WTC11 (cell line): ENCODE measurements at regions not wholly inside any gene's neighbourhood (a gene's known extent, or its start where the extent isn't known, plus 50 kb on each side); places are given as distances from the start of the nearest gene placed in this dataset.

Experiments used
- ATAC-seq: fragments of 200-7000 bp; cut with Tn5 transposase; 2 replicates; pipeline ENCODE4 v1.10.0; 2021; ENCODE audit warnings: mild to moderate bottlenecking, moderate library complexity
- CTCF ChIA-PET: fragments of 300-600 bp; sonication (Branson Sonifier 250); formaldehyde crosslinking; loops from one replicate; lab custom pipeline; 2021; ENCODE audit warnings: antibody characterized with exemption; lab: Charles Lee
- POLR2A ChIA-PET: fragments of 350-600 bp; sonication (Branson Sonifier 250); formaldehyde crosslinking; loops from one replicate; lab custom pipeline; 2021; ENCODE audit warnings: antibody characterized with exemption; lab: Charles Lee
- DNase-seq: peaks from one replicate; pipeline ENCODE4 v3.0.0; 2021; ENCODE audit warnings: low spot score
- H3K27ac Mint-ChIP-seq: 2 replicates; pipeline ENCODE4 v1.8.0; 2021; ENCODE audit warnings: mixed read lengths
- H3K27me3 Mint-ChIP-seq: 2 replicates; pipeline ENCODE4 v1.8.0; 2021; ENCODE audit warnings: low read depth, mild to moderate bottlenecking, moderate library complexity, mixed read lengths
- H3K36me3 Mint-ChIP-seq: 2 replicates; pipeline ENCODE4 v1.8.0; 2021; ENCODE audit warnings: mixed read lengths
- H3K4me1 Mint-ChIP-seq: 2 replicates; pipeline ENCODE4 v1.8.0; 2022; ENCODE audit warnings: mixed read lengths
- H3K4me3 Mint-ChIP-seq: 2 replicates; pipeline ENCODE4 v1.8.0; 2021; ENCODE audit warnings: mild to moderate bottlenecking, moderate library complexity, mixed read lengths
- H3K9me3 Mint-ChIP-seq: 2 replicates; pipeline ENCODE4 v1.8.0; 2021; ENCODE audit warnings: mixed read lengths
- ATF3 ChIP-seq: sonication (generic); formaldehyde crosslinking; conservative IDR thresholded peaks from 2 replicates; pipeline ENCODE4 v1.8.1; 2022; ENCODE audit warnings: mild to moderate bottlenecking, missing genetic modification reagents
- ATF6 ChIP-seq: sonication (generic); formaldehyde crosslinking; IDR thresholded peaks from 2 replicates; pipeline ENCODE4 v1.8.1; 2023; ENCODE audit warnings: mild to moderate bottlenecking, missing genetic modification reagents
- CTCF ChIP-seq: fragments of 200-600 bp; IDR thresholded peaks from 2 replicates; pipeline ENCODE4 v1.8.0; 2022; ENCODE audit warnings: antibody characterized with exemption
- E2F1 ChIP-seq: sonication (generic); formaldehyde crosslinking; IDR thresholded peaks from 2 replicates; pipeline ENCODE4 v1.8.0; 2022; ENCODE audit warnings: mild to moderate bottlenecking, missing genetic modification reagents
- E2F5 ChIP-seq: sonication (generic); formaldehyde crosslinking; IDR thresholded peaks from 2 replicates; pipeline ENCODE4 v1.8.1; 2022; ENCODE audit warnings: mild to moderate bottlenecking, moderate library complexity, missing genetic modification reagents
- EMX1 ChIP-seq: fragments of 250-450 bp; sonication (Bioruptor Pico); IDR thresholded peaks from 2 replicates; pipeline ENCODE4 v1.8.0; 2021; ENCODE audit warnings: mild to moderate bottlenecking
- ESRRA ChIP-seq: sonication (generic); formaldehyde crosslinking; IDR thresholded peaks from 2 replicates; pipeline ENCODE4 v1.8.1; 2022; ENCODE audit warnings: mild to moderate bottlenecking, missing genetic modification reagents, borderline replicate concordance
- ETV6 ChIP-seq: sonication (generic); formaldehyde crosslinking; IDR thresholded peaks from 2 replicates; pipeline ENCODE4 v1.8.1; 2022; ENCODE audit warnings: mild to moderate bottlenecking, missing genetic modification reagents
- FOXJ3 ChIP-seq: sonication (generic); formaldehyde crosslinking; IDR thresholded peaks from 2 replicates; pipeline ENCODE4 v1.9.0; 2021; ENCODE audit warnings: missing genetic modification reagents, mild to moderate bottlenecking, borderline replicate concordance
- JAZF1 ChIP-seq: fragments of 250-450 bp; sonication (Bioruptor Pico); IDR thresholded peaks from 2 replicates; pipeline ENCODE4 v1.9.0; 2021; ENCODE audit warnings: moderate library complexity, mild to moderate bottlenecking, inconsistent platforms
- PRRX2 ChIP-seq: fragments of 250-450 bp; sonication (Bioruptor Pico); IDR thresholded peaks from 2 replicates; pipeline ENCODE4 v1.8.0; 2021; ENCODE audit warnings: mild to moderate bottlenecking
- RORB ChIP-seq: fragments of 250-450 bp; sonication (Bioruptor Pico); IDR thresholded peaks from 2 replicates; pipeline ENCODE4 v1.9.0; 2021; ENCODE audit warnings: mild to moderate bottlenecking
- TEAD1 ChIP-seq: sonication (generic); formaldehyde crosslinking; IDR thresholded peaks from 2 replicates; pipeline ENCODE4 v1.8.0; 2022; ENCODE audit warnings: mild to moderate bottlenecking, missing genetic modification reagents
- ZBTB21 ChIP-seq: sonication (generic); formaldehyde crosslinking; IDR thresholded peaks from 2 replicates; pipeline ENCODE4 v1.8.1; 2023; ENCODE audit warnings: mild to moderate bottlenecking, missing genetic modification reagents, borderline replicate concordance
- ZMAT4 ChIP-seq: fragments of 250-450 bp; sonication (Bioruptor Pico); IDR thresholded peaks from 2 replicates; pipeline ENCODE4 v1.9.0; 2021; ENCODE audit warnings: mild to moderate bottlenecking
- ZNF281 ChIP-seq: sonication (generic); formaldehyde crosslinking; IDR thresholded peaks from 2 replicates; pipeline ENCODE4 v1.8.0; 2023; ENCODE audit warnings: mild to moderate bottlenecking, missing genetic modification reagents

- ATAC-seq (no peak), DNase-seq (no peak)
- ChIA-PET POLR2A (no interaction called here), CTCF (no interaction called here)
- H3K4me3 Mint-ChIP-seq = no peak overlapping the region
- no peaks in the 10 kb centered on the region for H3K27me3 Mint-ChIP-seq
- H3K9me3 Mint-ChIP-seq = no peaks in the 10 kb centered on the region
- H3K4me1 Mint-ChIP-seq = peaks cover 12% of the 10 kb centered on the region
- H3K36me3 Mint-ChIP-seq = no peaks in the 10 kb centered on the region
- TF ChIP-seq JAZF1 (no peak), EMX1 (no peak), TEAD1 (CRISPR knock-in tag) (no peak), E2F5 (CRISPR knock-in tag) (no peak), ZBTB21 (no peak), ETV6 (no peak)
- no peak overlapping the region for H3K27ac Mint-ChIP-seq
These were observed 269.0 kb downstream of the NOVA1 start for GRCh38 chr14:26328791-26329190.

GRCh38 chr14:26323869-26324268, 274.0 kb downstream of the NOVA1 start:
- Mint-ChIP-seq H3K4me3 (no peak overlapping the region), H3K27ac (no peak overlapping the region), H3K4me1 (peaks cover 14% of the 10 kb centered on the region), H3K27me3 (no peaks in the 10 kb centered on the region), H3K36me3 (no peaks in the 10 kb centered on the region), H3K9me3 (no peaks in the 10 kb centered on the region)
- ChIA-PET CTCF (no interaction called here), POLR2A (no interaction called here)
- ATAC-seq = no peak
- no peak for DNase-seq
- TF ChIP-seq ESRRA = no peak

- TF ChIP-seq ATF3 (no peak), FOXJ3 (CRISPR knock-in tag) (no peak), PRRX2 (CRISPR knock-in tag) (no peak), ZMAT4 (CRISPR knock-in tag) (no peak), RORB (no peak), E2F1 (CRISPR knock-in tag) (no peak), ATF6 (CRISPR knock-in tag) (no peak), ZNF281 (no peak), CTCF (no peak)
- DNase-seq (no peak), ATAC-seq (no peak)
- Mint-ChIP-seq H3K27ac (no peak overlapping the region), H3K4me3 (no peak overlapping the region), H3K9me3 (no peaks in the 10 kb centered on the region), H3K4me1 (peaks cover 14% of the 10 kb centered on the region), H3K27me3 (no peaks in the 10 kb centered on the region), H3K36me3 (no peaks in the 10 kb centered on the region)
- ChIA-PET POLR2A (no interaction called here), CTCF (interaction anchor here (1.0 kb wide), 1 partner anchor 157 kb away, joined by 4 read pairs; no protein-coding TSS in a partner anchor)
These were observed 276.9 kb downstream of the NOVA1 start for GRCh38 chr14:26320886-26321285.
